ENCODE measurements at regions not wholly inside any gene's neighbourhood (a gene's known extent, or its start where the extent isn't known, plus 50 kb on each side); places are given as distances from the start of the nearest gene placed in this dataset.
"Not testable (repeated sequence)": the region's sequence is repeated elsewhere in the genome, so short reads cannot be mapped to it uniquely, and the experiment has no call there.

DNA sequence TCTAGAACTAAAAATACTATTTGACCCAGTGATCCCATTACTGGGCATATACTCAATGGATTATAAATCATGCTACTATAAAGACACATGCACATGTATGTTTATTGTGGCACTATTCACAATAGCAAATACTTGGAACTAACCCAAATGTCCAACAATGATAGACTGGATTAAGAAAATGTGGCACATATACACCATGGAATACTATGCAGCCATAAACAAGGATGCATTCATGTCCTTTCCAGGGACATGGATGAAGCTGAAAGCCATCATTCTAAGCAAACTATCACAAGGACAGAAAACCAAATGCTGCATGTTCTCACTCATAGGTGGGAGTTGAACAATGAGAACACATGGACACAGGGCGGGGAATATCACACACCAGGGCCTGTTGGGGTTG, 1039.0 kb downstream of the NR2F1-AS1 start:
- not testable (repeated sequence) for H3K4me2 ChIP-seq (ENCODE audit: insufficient read depth, low read length, poor library complexity, severe bottlenecking); H3K79me1 ChIP-seq (ENCODE audit: low read depth, low read length)

DNA sequence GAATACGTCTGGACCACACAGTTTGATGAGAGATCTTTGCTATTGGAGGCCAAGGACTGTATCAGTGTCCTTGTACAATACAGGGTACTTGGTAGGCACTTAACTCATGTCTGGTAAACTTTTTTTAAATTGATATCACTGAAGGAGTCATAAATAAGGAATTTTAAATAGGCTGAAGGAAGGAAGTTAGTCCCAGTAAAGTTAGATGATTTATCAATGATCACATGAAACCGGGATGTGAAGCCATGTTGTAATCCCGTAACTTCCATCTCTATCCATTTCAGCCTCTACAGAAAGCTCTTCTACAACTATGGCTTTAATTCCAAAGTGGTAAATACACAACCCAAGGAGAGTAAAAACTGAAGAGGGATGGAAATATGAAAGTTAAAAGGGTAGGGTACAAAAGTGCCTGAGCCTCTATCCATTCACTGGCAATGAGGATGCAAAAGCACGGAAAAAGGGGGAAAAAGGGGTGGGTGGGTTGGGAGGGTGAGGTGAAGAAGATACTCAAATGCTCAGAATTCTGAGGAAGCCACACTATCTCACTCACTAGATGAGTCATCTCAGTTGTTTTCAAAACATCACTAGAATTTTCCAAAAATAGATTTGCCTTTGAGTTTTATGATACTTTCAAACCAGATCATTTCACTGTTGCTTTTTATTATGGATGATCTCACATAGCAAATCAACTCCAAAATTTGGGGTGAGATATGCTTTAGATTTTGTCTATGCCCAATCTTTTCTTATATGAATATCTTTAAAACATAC, 1053.5 kb downstream of the NR2F1-AS1 start:
- H3K9ac ChIP-seq (ENCODE audit: low read depth, low read length, poor library complexity) = no peak overlapping the region
- H3K14ac ChIP-seq (ENCODE audit: low read length) = no peak overlapping the region
- H3K23ac ChIP-seq (ENCODE audit: low read depth, low read length, poor library complexity) = no peak overlapping the region
- H2BK5ac ChIP-seq (ENCODE audit: low read length) = no peak overlapping the region
- no peaks in the 10 kb centered on the region for H3K79me1 ChIP-seq (ENCODE audit: low read depth, low read length)
- no peaks in the 10 kb centered on the region for H3K9me3 ChIP-seq (replicated peaks in 1 of 2; ENCODE audit: control insufficient read depth in 2 of 2, insufficient read depth in 1 of 2, low read depth in 1 of 2, low read length in 2 of 2)
- H2BK15ac ChIP-seq (ENCODE audit: low read length) = no peak overlapping the region
- no peaks in the 10 kb centered on the region for H3K27me3 ChIP-seq (ENCODE audit: control insufficient read depth in 3 of 3, insufficient read depth in 3 of 3, low read depth in 1 of 3, low read length in 3 of 3)
- H3K4me1 ChIP-seq (ENCODE audit: control insufficient read depth in 2 of 2, insufficient read depth in 1 of 2, low read depth in 1 of 2, low read length in 2 of 2) = no peaks in the 10 kb centered on the region
- no peak overlapping the region for H2BK12ac ChIP-seq (ENCODE audit: low read length)
- H2AFZ ChIP-seq (ENCODE audit: low read length) = no peak overlapping the region
- H3K4me3 ChIP-seq (ENCODE audit: low read length in 2 of 2) = no peak overlapping the region
- no peak overlapping the region for H3K4me2 ChIP-seq (ENCODE audit: insufficient read depth, low read length, poor library complexity, severe bottlenecking)
- H2AK5ac ChIP-seq (ENCODE audit: low read depth, low read length) = no peak overlapping the region
- WGBS, 2 donors (ENCODE audit: extremely low coverage in 2 of 2, insufficient read length in 2 of 2, insufficient replicate concordance in 1 of 2) = no CpG with 5 or more reads among the region's 4 CpGs
- H3K4ac ChIP-seq (ENCODE audit: low read length) = no peak overlapping the region
- H3K36me3 ChIP-seq (replicated peaks in 1 of 2; ENCODE audit: control insufficient read depth in 2 of 2, insufficient read depth in 2 of 2, low read length in 2 of 2) = no peaks in the 10 kb centered on the region
- DNase-seq (ENCODE audit: low spot score) = no peak
- no peak overlapping the region for H4K91ac ChIP-seq (ENCODE audit: low read depth, low read length, poor library complexity)
- no peak overlapping the region for H4K8ac ChIP-seq (ENCODE audit: low read depth, low read length)
- no peak overlapping the region for H3K18ac ChIP-seq (ENCODE audit: low read length)
- H2BK120ac ChIP-seq (ENCODE audit: low read depth, low read length) = no peak overlapping the region
- no peak overlapping the region for H3K27ac ChIP-seq (replicated peaks; ENCODE audit: low read length)

More for the DNA sequence above, 1039.0 kb downstream of the NR2F1-AS1 start:
- not testable (repeated sequence) for H3K4me1 ChIP-seq (ENCODE audit: control insufficient read depth in 2 of 2, insufficient read depth in 1 of 2, low read depth in 1 of 2, low read length in 2 of 2); H2BK5ac ChIP-seq (ENCODE audit: low read length); H3K27ac ChIP-seq (replicated peaks; ENCODE audit: low read length); H3K14ac ChIP-seq (ENCODE audit: low read length); H2AK5ac ChIP-seq (ENCODE audit: low read depth, low read length); H3K9ac ChIP-seq (ENCODE audit: low read depth, low read length, poor library complexity); H2BK15ac ChIP-seq (ENCODE audit: low read length); H3K23ac ChIP-seq (ENCODE audit: low read depth, low read length, poor library complexity); H3K4me3 ChIP-seq (ENCODE audit: low read length in 2 of 2); H3K9me3 ChIP-seq (replicated peaks in 1 of 2; ENCODE audit: control insufficient read depth in 2 of 2, insufficient read depth in 1 of 2, low read depth in 1 of 2, low read length in 2 of 2); H3K27me3 ChIP-seq (ENCODE audit: control insufficient read depth in 3 of 3, insufficient read depth in 3 of 3, low read depth in 1 of 3, low read length in 3 of 3); H3K4ac ChIP-seq (ENCODE audit: low read length); H2BK120ac ChIP-seq (ENCODE audit: low read depth, low read length); H2BK12ac ChIP-seq (ENCODE audit: low read length); H4K91ac ChIP-seq (ENCODE audit: low read depth, low read length, poor library complexity); H4K8ac ChIP-seq (ENCODE audit: low read depth, low read length); DNase-seq (ENCODE audit: low spot score); H3K18ac ChIP-seq (ENCODE audit: low read length); H2AFZ ChIP-seq (ENCODE audit: low read length); H3K36me3 ChIP-seq (replicated peaks in 1 of 2; ENCODE audit: control insufficient read depth in 2 of 2, insufficient read depth in 2 of 2, low read length in 2 of 2)
- no CpG with 5 or more reads among the region's 1 CpG for WGBS, 2 donors (ENCODE audit: extremely low coverage in 2 of 2, insufficient read length in 2 of 2, insufficient replicate concordance in 1 of 2)

DNA sequence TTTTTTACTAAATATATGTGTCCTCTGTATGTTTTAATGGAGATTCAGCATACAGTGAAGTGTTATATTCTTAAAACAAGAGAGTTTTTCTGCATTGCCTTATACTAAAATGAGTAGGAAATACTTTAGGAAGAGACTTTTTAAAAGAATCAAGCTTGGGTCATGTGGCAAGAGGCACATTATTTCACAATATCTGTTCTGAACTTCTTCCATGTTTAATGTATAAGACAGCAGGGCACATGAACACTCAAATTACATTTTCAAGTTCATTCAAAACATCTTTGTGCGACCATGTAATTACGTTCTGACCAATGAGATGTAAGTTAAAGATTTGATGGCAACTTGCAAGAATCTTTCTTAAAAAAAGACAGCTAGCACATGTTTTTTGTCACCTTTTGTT, 1055.9 kb downstream of the NR2F1-AS1 start:
- H3K4me2 ChIP-seq (ENCODE audit: insufficient read depth, low read length, poor library complexity, severe bottlenecking) = no peak overlapping the region
- peak overlapping the region; percentile 48 for H2AFZ ChIP-seq (ENCODE audit: low read length)
- no peak for DNase-seq (ENCODE audit: low spot score)
- WGBS, 2 donors (ENCODE audit: extremely low coverage in 2 of 2, insufficient read length in 2 of 2, insufficient replicate concordance in 1 of 2) = no CpG with 5 or more reads among the region's 2 CpGs
- no peak overlapping the region for H2AK5ac ChIP-seq (ENCODE audit: low read depth, low read length)
- no peak overlapping the region for H2BK5ac ChIP-seq (ENCODE audit: low read length)
- H4K91ac ChIP-seq (ENCODE audit: low read depth, low read length, poor library complexity) = no peak overlapping the region
- H2BK15ac ChIP-seq (ENCODE audit: low read length) = no peak overlapping the region
- no peak overlapping the region for H3K14ac ChIP-seq (ENCODE audit: low read length)
- H3K27ac ChIP-seq (replicated peaks; ENCODE audit: low read length) = no peak overlapping the region
- no peak overlapping the region for H2BK120ac ChIP-seq (ENCODE audit: low read depth, low read length)
- H3K4ac ChIP-seq (ENCODE audit: low read length) = no peak overlapping the region
- no peaks in the 10 kb centered on the region for H3K36me3 ChIP-seq (replicated peaks in 1 of 2; ENCODE audit: control insufficient read depth in 2 of 2, insufficient read depth in 2 of 2, low read length in 2 of 2)
- no peaks in the 10 kb centered on the region for H3K4me1 ChIP-seq (ENCODE audit: control insufficient read depth in 2 of 2, insufficient read depth in 1 of 2, low read depth in 1 of 2, low read length in 2 of 2)
- no peak overlapping the region for H4K8ac ChIP-seq (ENCODE audit: low read depth, low read length)
- H3K9me3 ChIP-seq (replicated peaks in 1 of 2; ENCODE audit: control insufficient read depth in 2 of 2, insufficient read depth in 1 of 2, low read depth in 1 of 2, low read length in 2 of 2) = no peaks in the 10 kb centered on the region
- no peaks in the 10 kb centered on the region for H3K79me1 ChIP-seq (ENCODE audit: low read depth, low read length)
- H3K27me3 ChIP-seq (ENCODE audit: control insufficient read depth in 3 of 3, insufficient read depth in 3 of 3, low read depth in 1 of 3, low read length in 3 of 3) = no peaks in the 10 kb centered on the region
- H3K9ac ChIP-seq (ENCODE audit: low read depth, low read length, poor library complexity) = no peak overlapping the region
- no peak overlapping the region for H3K18ac ChIP-seq (ENCODE audit: low read length)
- no peak overlapping the region for H2BK12ac ChIP-seq (ENCODE audit: low read length)
- no peak overlapping the region for H3K23ac ChIP-seq (ENCODE audit: low read depth, low read length, poor library complexity)
- H3K4me3 ChIP-seq (ENCODE audit: low read length in 2 of 2) = no peak overlapping the region

DNA sequence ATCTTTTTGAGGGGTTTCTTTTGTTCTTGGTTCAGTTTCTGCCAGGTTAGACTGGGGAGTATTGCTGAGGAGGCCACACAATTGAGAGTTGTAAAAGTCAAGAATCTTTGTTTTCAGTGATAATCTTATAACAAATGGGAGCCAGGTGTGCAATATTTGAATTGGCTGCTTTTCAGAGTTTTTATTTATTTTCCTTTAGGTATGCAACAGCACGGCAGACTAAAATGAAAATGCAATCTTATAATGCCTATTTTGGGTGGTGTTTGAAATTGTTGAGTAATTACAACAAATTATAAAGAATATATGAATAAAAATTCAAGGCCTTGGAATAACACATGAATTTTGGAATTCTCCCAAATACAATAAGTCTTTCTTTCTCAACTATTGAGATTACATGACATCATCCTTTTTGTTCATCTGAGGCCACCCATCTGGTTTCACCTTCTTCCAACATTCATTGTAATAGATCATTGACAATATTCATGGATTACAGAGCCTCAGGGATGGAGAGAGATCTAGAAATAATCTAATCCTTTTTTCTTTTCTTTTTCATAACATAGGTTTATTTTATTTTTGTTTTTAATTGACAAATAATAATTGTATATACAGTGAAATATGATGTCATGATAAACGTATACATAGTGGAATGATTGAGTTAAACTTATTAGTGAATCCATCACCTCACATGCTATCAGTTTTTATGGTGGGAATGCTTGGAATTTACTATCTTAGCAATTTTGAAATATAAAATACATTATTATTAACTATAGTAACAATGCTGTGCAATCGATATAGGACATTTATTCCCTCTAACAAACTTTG, 1061.0 kb downstream of the NR2F1-AS1 start:
- Histone ChIP-seq H2BK120ac (ENCODE audit: low read depth, low read length) (no peak overlapping the region), H4K91ac (ENCODE audit: low read depth, low read length, poor library complexity) (no peak overlapping the region), H3K4ac (ENCODE audit: low read length) (no peak overlapping the region), H3K18ac (ENCODE audit: low read length) (no peak overlapping the region), H3K14ac (ENCODE audit: low read length) (no peak overlapping the region), H3K27ac (replicated peaks; ENCODE audit: low read length) (no peak overlapping the region), H3K27me3 (ENCODE audit: control insufficient read depth in 3 of 3, insufficient read depth in 3 of 3, low read depth in 1 of 3, low read length in 3 of 3) (no peaks in the 10 kb centered on the region), H3K4me1 (ENCODE audit: control insufficient read depth in 2 of 2, insufficient read depth in 1 of 2, low read depth in 1 of 2, low read length in 2 of 2) (no peaks in the 10 kb centered on the region), H3K79me1 (ENCODE audit: low read depth, low read length) (no peaks in the 10 kb centered on the region), H2AFZ (ENCODE audit: low read length) (no peak overlapping the region), H3K4me3 (ENCODE audit: low read length in 2 of 2) (no peak overlapping the region), H3K36me3 (replicated peaks in 1 of 2; ENCODE audit: control insufficient read depth in 2 of 2, insufficient read depth in 2 of 2, low read length in 2 of 2) (no peaks in the 10 kb centered on the region), H3K9me3 (replicated peaks in 1 of 2; ENCODE audit: control insufficient read depth in 2 of 2, insufficient read depth in 1 of 2, low read depth in 1 of 2, low read length in 2 of 2) (no peaks in the 10 kb centered on the region), H2BK12ac (ENCODE audit: low read length) (no peak overlapping the region), H2BK15ac (ENCODE audit: low read length) (no peak overlapping the region), H3K4me2 (ENCODE audit: insufficient read depth, low read length, poor library complexity, severe bottlenecking) (no peak overlapping the region), H2BK5ac (ENCODE audit: low read length) (no peak overlapping the region), H2AK5ac (ENCODE audit: low read depth, low read length) (no peak overlapping the region), H4K8ac (ENCODE audit: low read depth, low read length) (no peak overlapping the region), H3K23ac (ENCODE audit: low read depth, low read length, poor library complexity) (no peak overlapping the region), H3K9ac (ENCODE audit: low read depth, low read length, poor library complexity) (no peak overlapping the region)
- no peak for DNase-seq (ENCODE audit: low spot score)
- WGBS, 2 donors (ENCODE audit: extremely low coverage in 2 of 2, insufficient read length in 2 of 2, insufficient replicate concordance in 1 of 2) = no CpG with 5 or more reads among the region's 3 CpGs

All from neuronal stem cell (in vitro differentiated cells).